GM12864 (cell line): ENCODE measurements at regions not wholly inside any gene's neighbourhood (a gene's known extent, or its start where the extent isn't known, plus 50 kb on each side); places are given as distances from the start of the nearest gene placed in this dataset.

Source experiments
- DNase-seq: peaks from one replicate; pipeline ENCODE4 v3.0.0-alpha.2; 2011; ENCODE audit warnings: low read depth
- H3K4me3 ChIP-seq: 2 replicates; pipeline ENCODE4 v1.5.1; 2011; ENCODE audit warnings: mild to moderate bottlenecking, low read depth, low read length, control low read depth
- CTCF ChIP-seq: IDR thresholded peaks from 2 replicates; pipeline ENCODE4 v1.5.1; 2011; ENCODE audit warnings: low read depth, mild to moderate bottlenecking, moderate library complexity, low read length, control low read depth, inconsistent platforms; ENCODE audit errors: missing control alignments

- H3K4me3 ChIP-seq, result no peak overlapping the region
- no peak for DNase-seq
- no peak for TF ChIP-seq CTCF
Measured at GRCh38 chr3:8450618-8451017, 51.0 kb upstream of the LMCD1 start.

- H3K4me3 ChIP-seq, result no peak overlapping the region
- TF ChIP-seq CTCF, result no peak
- no peak for DNase-seq
Measured at GRCh38 chr3:8451696-8452095, 49.9 kb upstream of the LMCD1 start.
